ENCODE measurements at regions not wholly inside any gene's neighbourhood (a gene's known extent, or its start where the extent isn't known, plus 50 kb on each side); places are given as distances from the start of the nearest gene placed in this dataset.

GRCh38 chr11:116426761-116427160, 346.0 kb downstream of the BUD13 start:
- Histone ChIP-seq H3K27ac (no peak overlapping the region), H3K4me3 (no peak overlapping the region), H3K27me3 (no peaks in the 10 kb centered on the region), H3K4me1 (peaks cover 0 to 28% (median 14%) of the 10 kb centered on the region in 4 donors), H3K9me3 (no peaks in the 10 kb centered on the region), H3K36me3 (no peaks in the 10 kb centered on the region)
- TF ChIP-seq EP300 (IDR thresholded peaks at IDR 0.05): no peak
- TF ChIP-seq CTCF (IDR thresholded peaks at IDR 0.05): no peak
- no peak for TF ChIP-seq POLR2A (IDR thresholded peaks at IDR 0.05)
- no peak for TF ChIP-seq POLR2AphosphoS5 (IDR thresholded peaks at IDR 0.05)
- WGBS, 2 donors: 49 to 70% methylated on average over 1 of the region's 1 CpG
- no peak for DNase-seq
- intact Hi-C loops (cut with DNase I): no loop called here

GRCh38 chr11:116424615-116425261, 348.0 kb downstream of the BUD13 start:
- intact Hi-C loops (cut with DNase I): no loop called here
- Histone ChIP-seq H3K27me3 (no peaks in the 10 kb centered on the region), H3K36me3 (no peaks in the 10 kb centered on the region), H3K27ac (no peak overlapping the region), H3K4me3 (no peak overlapping the region), H3K4me1 (peaks cover 0 to 48% (median 22%) of the 10 kb centered on the region in 4 donors), H3K9me3 (no peaks in the 10 kb centered on the region)
- TF ChIP-seq CTCF (IDR thresholded peaks at IDR 0.05) (no peak), POLR2AphosphoS5 (IDR thresholded peaks at IDR 0.05) (no peak), EP300 (IDR thresholded peaks at IDR 0.05) (no peak), POLR2A (IDR thresholded peaks at IDR 0.05) (no peak)
- WGBS, 2 donors: 46 to 75% methylated on average over 4 of the region's 4 CpGs
- DNase-seq: no peak

- no peak for DNase-seq
- Histone ChIP-seq H3K4me1 (peaks cover 0 to 42% (median 18%) of the 10 kb centered on the region in 4 donors), H3K9me3 (no peaks in the 10 kb centered on the region), H3K27ac (peak overlapping the region in 1 of 4 donors; percentile 27), H3K4me3 (no peak overlapping the region), H3K36me3 (no peaks in the 10 kb centered on the region), H3K27me3 (no peaks in the 10 kb centered on the region)
- 76 to 87% methylated on average over 6 of the region's 6 CpGs for WGBS, 2 donors
- no peak for TF ChIP-seq POLR2A (IDR thresholded peaks at IDR 0.05)
- TF ChIP-seq CTCF (IDR thresholded peaks at IDR 0.05): no peak
- no peak for TF ChIP-seq EP300 (IDR thresholded peaks at IDR 0.05)
- no peak for TF ChIP-seq POLR2AphosphoS5 (IDR thresholded peaks at IDR 0.05)
- intact Hi-C loops (cut with DNase I): no loop called here
Measured at GRCh38 chr11:116422956-116423600, 349.7 kb downstream of the BUD13 start.

GRCh38 chr11:116422556-116422955, 350.2 kb downstream of the BUD13 start:
- H3K27me3 ChIP-seq: no peaks in the 10 kb centered on the region
- TF ChIP-seq POLR2AphosphoS5 (IDR thresholded peaks at IDR 0.05): no peak
- TF ChIP-seq POLR2A (IDR thresholded peaks at IDR 0.05): no peak
- TF ChIP-seq CTCF (IDR thresholded peaks at IDR 0.05): no peak
- TF ChIP-seq EP300 (IDR thresholded peaks at IDR 0.05): no peak
- intact Hi-C loops (cut with DNase I): no loop called here
- H3K4me3 ChIP-seq: no peak overlapping the region
- DNase-seq: peak; percentile 66
- H3K4me1 ChIP-seq: peaks cover 0 to 37% (median 13%) of the 10 kb centered on the region in 4 donors
- peak overlapping the region in 1 of 4 donors; percentile 27 for H3K27ac ChIP-seq
- no peaks in the 10 kb centered on the region for H3K36me3 ChIP-seq
- no peaks in the 10 kb centered on the region for H3K9me3 ChIP-seq
